HCT116 (cell line): ENCODE measurements at regions not wholly inside any gene's neighbourhood (a gene's known extent, or its start where the extent isn't known, plus 50 kb on each side); places are given as distances from the start of the nearest gene placed in this dataset.

Source experiments
- ATAC-seq: fragments of 200-7000 bp; cut with Tn5 transposase; 2 replicates; pipeline ENCODE4 v1.9.1; 2020; ENCODE audit warnings: mild to moderate bottlenecking, moderate library complexity
- BruUV-seq: library from RNA; stranded (reverse); fragments of 400-500 nt; replicated peaks from 2 replicates; lab custom pipeline; 2021; lab: Mats Ljungman, UMichigan
- CTCF ChIA-PET: fragments of 300-600 bp; sonication (Branson Sonifier 250); formaldehyde crosslinking; loops from one replicate; lab custom pipeline; 2021; ENCODE audit warnings: antibody characterized with exemption; lab: Charles Lee
- POLR2A ChIA-PET: fragments of 300-600, 350-600 bp; sonication (Branson Sonifier 250); formaldehyde crosslinking; loops from one replicate; lab custom pipeline; 2021; ENCODE audit warnings: antibody characterized with exemption; lab: Charles Lee
- RAD21 ChIA-PET, 2 experiments: fragments of 300-600 bp; sonication (Branson Sonifier 250); formaldehyde crosslinking; loops; one replicate each; lab custom pipeline; 2023; ENCODE audit warnings: low total read pairs in 2 of 2; ENCODE audit not compliant: uncharacterized antibody in 2 of 2, unreplicated experiment in 2 of 2, low non-redundant PET in 1 of 2; lab: Charles Lee
- DNase-seq: peaks from one replicate; pipeline ENCODE4 v3.0.0-alpha.2; 2010; ENCODE audit warnings: low read depth, low spot score
- H2AFZ ChIP-seq: fragments of 200-600 bp; shearing (Covaris generic), sonication (generic); 2 replicates; pipeline ENCODE4 v1.6.1; 2017; ENCODE audit warnings: low read depth, mixed run types, mixed read lengths, antibody characterized with exemption, low read length; ENCODE audit not compliant: poor library complexity, severe bottlenecking
- H3K27ac ChIP-seq: 2 replicates; pipeline ENCODE4 v1.5.1; 2012; ENCODE audit warnings: low read depth, low read length
- H3K27me3 ChIP-seq: fragments of 200-600 bp; sonication (generic); 2 replicates; pipeline ENCODE4 v1.6.1; 2016; ENCODE audit warnings: mixed run types, low read length, mixed read lengths; ENCODE audit not compliant: insufficient read depth
- H3K36me3 ChIP-seq, 2 experiments: fragments of 200-500 bp in 1 of 2; fragments of 200-600 bp in 1 of 2; sonication (Bioruptor generic) in 1 of 2; sonication (generic) in 1 of 2; 2 replicates each; pipeline versions ENCODE4 v1.5.1 to v1.6.1; 2014 to 2016; ENCODE audit warnings: low read length in 2 of 2, inconsistent platforms in 1 of 2, mixed read lengths in 1 of 2, mixed run types in 1 of 2; ENCODE audit not compliant: insufficient read depth in 2 of 2, control insufficient read depth in 1 of 2
- H3K4me1 ChIP-seq, 2 experiments: fragments of 200-600 bp in 1 of 2; sonication (generic) in 1 of 2; 2 replicates each; pipeline versions ENCODE4 v1.5.1 to v1.6.1; 2012 to 2017; ENCODE audit warnings: low read length in 2 of 2, inconsistent platforms in 1 of 2, mild to moderate bottlenecking in 1 of 2, mixed read lengths in 1 of 2, mixed run types in 1 of 2, moderate library complexity in 1 of 2; ENCODE audit not compliant: insufficient read depth in 2 of 2, control insufficient read depth in 1 of 2
- H3K4me2 ChIP-seq: fragments of 200-600 bp; sonication (generic); 2 replicates; pipeline ENCODE4 v1.6.1; 2017; ENCODE audit warnings: mixed run types, low read length, mixed read lengths
- H3K4me3 ChIP-seq, 2 experiments: fragments of 200-600 bp in 1 of 2; sonication (generic) in 1 of 2; replicated peaks in 1 of 2; 2 replicates each; pipeline ENCODE4 v1.5.1; 2011 to 2016; ENCODE audit warnings: low read length in 2 of 2, control low read depth in 1 of 2, low read depth in 1 of 2, mild to moderate bottlenecking in 1 of 2, mixed read lengths in 1 of 2, mixed run types in 1 of 2
- H3K79me2 ChIP-seq: fragments of 200-600 bp; sonication (generic); 2 replicates; pipeline ENCODE4 v1.6.1; 2017; ENCODE audit warnings: mild to moderate bottlenecking, mixed run types, low read length, moderate library complexity, mixed read lengths; ENCODE audit not compliant: insufficient read depth
- H3K9ac ChIP-seq: fragments of 200-600 bp; sonication (generic); 2 replicates; pipeline ENCODE4 v1.6.1; 2016; ENCODE audit warnings: low read length, mixed read lengths
- H3K9me2 ChIP-seq: fragments of 200-600 bp; sonication (generic), shearing (Covaris generic); 2 replicates; pipeline ENCODE4 v1.6.1; 2017; ENCODE audit warnings: mixed run types, mild to moderate bottlenecking, moderate library complexity; ENCODE audit not compliant: insufficient read depth
- H3K9me3 ChIP-seq, 2 experiments: fragments of 200-500 bp in 1 of 2; fragments of 200-600 bp in 1 of 2; sonication (Bioruptor generic) in 1 of 2; sonication (generic) in 1 of 2; 2 replicates each; pipeline ENCODE4 v1.6.1; 2014 to 2017; ENCODE audit warnings: low read length in 2 of 2, mixed read lengths in 2 of 2, inconsistent platforms in 1 of 2, low read depth in 1 of 2, mild to moderate bottlenecking in 1 of 2, mixed run types in 1 of 2, moderate library complexity in 1 of 2; ENCODE audit not compliant: control insufficient read depth in 1 of 2, insufficient read depth in 1 of 2
- H4K20me1 ChIP-seq: fragments of 200-600 bp; sonication (generic), shearing (Covaris generic); 2 replicates; pipeline ENCODE4 v1.6.1; 2017; ENCODE audit warnings: mixed run types, mild to moderate bottlenecking, moderate library complexity; ENCODE audit not compliant: insufficient read depth
- CEBPB ChIP-seq: IDR thresholded peaks from 2 replicates; pipeline ENCODE4 v1.6.1; 2012; ENCODE audit warnings: low read depth
- CTCF ChIP-seq, 3 experiments: fragments of 200-600 bp in 1 of 3; sonication (generic) in 1 of 3; IDR thresholded peaks in 2 of 3; conservative IDR thresholded peaks in 1 of 3; 2 replicates each; pipeline ENCODE4 v1.5.1; 2012 to 2017; ENCODE audit warnings: low read depth in 2 of 3, low read length in 2 of 3, antibody characterized with exemption in 1 of 3, borderline replicate concordance in 1 of 3, control low read depth in 1 of 3, mild to moderate bottlenecking in 1 of 3, mixed read lengths in 1 of 3, mixed run types in 1 of 3, moderate library complexity in 1 of 3; ENCODE audit not compliant: insufficient read depth in 1 of 3
- EGR1 ChIP-seq: IDR thresholded peaks from 2 replicates; pipeline ENCODE4 v1.6.1; 2012; ENCODE audit warnings: low read depth
- ELF1 ChIP-seq: IDR thresholded peaks from 2 replicates; pipeline ENCODE4 v1.6.1; 2012; ENCODE audit warnings: low read depth, borderline replicate concordance
- EZH2 ChIP-seq: fragments of 200-600 bp; sonication (generic); IDR thresholded peaks from 2 replicates; pipeline ENCODE4 v1.6.1; 2017; ENCODE audit warnings: antibody characterized with exemption, mixed run types
- EZH2phosphoT487 ChIP-seq: fragments of 200-600 bp; IDR thresholded peaks from 2 replicates; pipeline ENCODE4 v1.6.1; 2018; ENCODE audit warnings: antibody characterized with exemption, borderline replicate concordance
- JUND ChIP-seq: IDR thresholded peaks from 2 replicates; pipeline ENCODE4 v1.6.1; 2012
- POLR2A ChIP-seq: IDR thresholded peaks from 2 replicates; pipeline ENCODE4 v1.7.0; 2011; ENCODE audit warnings: borderline replicate concordance; ENCODE audit not compliant: insufficient read depth, insufficient read length; ENCODE audit errors: extremely low read depth
- RAD21 ChIP-seq: IDR thresholded peaks from 2 replicates; pipeline ENCODE4 v1.6.1; 2012; ENCODE audit warnings: low read depth, mild to moderate bottlenecking
- SIN3A ChIP-seq: IDR thresholded peaks from 2 replicates; pipeline ENCODE4 v1.6.1; 2012; ENCODE audit warnings: low read depth
- SP1 ChIP-seq: IDR thresholded peaks from 2 replicates; pipeline ENCODE4 v1.6.1; 2012; ENCODE audit warnings: low read depth
- TCF7L2 ChIP-seq: IDR thresholded peaks from 2 replicates; pipeline ENCODE4 v1.7.0; 2011; ENCODE audit warnings: borderline replicate concordance, inconsistent platforms; ENCODE audit not compliant: insufficient read depth, insufficient read length; ENCODE audit errors: extremely low read depth
- YY1 ChIP-seq: IDR thresholded peaks from 2 replicates; pipeline ENCODE4 v1.6.1; 2011; ENCODE audit warnings: low read length, low read depth, moderate library complexity, mild to moderate bottlenecking; ENCODE audit not compliant: insufficient replicate concordance; ENCODE audit errors: extremely low read depth
- ZFX ChIP-seq: fragments of 450-650 bp; IDR thresholded peaks from 2 replicates; pipeline ENCODE4 v1.6.1; 2017
- ZNF274 ChIP-seq: fragments of 200-500 bp; sonication (Bioruptor generic); IDR thresholded peaks from 2 replicates; pipeline ENCODE4 v1.6.1; 2014; ENCODE audit warnings: mild to moderate bottlenecking, low read depth, low read length, inconsistent platforms
- intact Hi-C: fragments of 100-400 bp; cut with micrococcal nuclease; formaldehyde crosslinking; loops from 2 replicates; pipeline ENCODE4 v1.10.0; 2022
- TF ChIP-seq, protein P1 (sequence below): IDR thresholded peaks from 2 replicates; pipeline ENCODE4 v1.6.1; 2012
- TF ChIP-seq, protein P2 (sequence below): IDR thresholded peaks from 2 replicates; pipeline ENCODE4 v1.6.1; 2011; ENCODE audit warnings: mild to moderate bottlenecking, low read length, moderate library complexity; ENCODE audit not compliant: insufficient replicate concordance; ENCODE audit errors: extremely low read depth

DNA sequence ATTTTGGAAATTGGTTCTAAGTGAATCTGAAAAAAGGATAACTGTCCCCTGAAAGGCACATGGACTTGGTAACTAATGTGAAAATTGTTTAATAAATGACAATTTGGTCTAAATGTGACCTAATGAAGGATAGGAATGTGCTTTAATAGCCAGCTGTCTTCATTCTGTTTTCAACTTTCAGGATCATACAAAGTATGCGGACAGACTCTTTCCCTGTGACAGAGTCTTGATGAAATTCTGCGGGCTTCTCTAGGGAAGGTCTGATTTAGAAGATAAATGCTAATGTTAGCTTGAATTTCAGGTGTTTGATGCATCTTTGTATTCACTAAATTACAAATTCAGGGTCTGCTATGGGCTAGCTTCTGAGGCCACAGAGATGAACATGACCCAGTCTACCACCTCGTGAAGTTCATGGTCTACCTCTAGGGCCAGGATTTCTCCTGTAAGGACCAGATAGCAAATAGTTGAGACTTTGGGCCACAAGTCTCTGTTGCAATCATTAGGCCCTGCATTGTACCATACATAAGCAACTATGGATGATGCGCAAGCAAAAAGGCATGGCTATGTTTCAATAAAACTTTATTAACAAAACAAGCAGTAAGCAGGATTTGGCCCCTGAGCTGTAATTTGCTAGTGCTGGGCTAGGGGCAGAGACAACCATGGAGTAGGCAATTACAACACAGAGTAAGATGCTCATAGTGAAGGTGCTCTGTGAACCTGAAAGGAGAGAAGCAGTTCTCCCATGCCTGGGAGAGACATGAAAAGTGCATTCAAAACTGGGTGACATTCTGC is 368.6 kb downstream of the INHBA start:
- Histone ChIP-seq H3K27ac (no peak overlapping the region), H3K36me3 (no peaks in the 10 kb centered on the region), H3K9me3 (peaks cover 0 to 3% of the 10 kb centered on the region in 2 experiments; a peak in 1 of 4 replicates), H3K4me1 (no peaks in the 10 kb centered on the region), H3K4me3 (no peak overlapping the region), H3K9me2 (no peaks in the 10 kb centered on the region), H3K27me3 (no peaks in the 10 kb centered on the region), H4K20me1 (no peaks in the 10 kb centered on the region), H2AFZ (no peak overlapping the region), H3K4me2 (no peak overlapping the region), H3K79me2 (no peaks in the 10 kb centered on the region), H3K9ac (no peak overlapping the region)
- BruUV-seq, result no TSS peak
- ChIA-PET RAD21 (no interaction called here), POLR2A (no interaction called here), CTCF (no interaction called here)
- no peak for ATAC-seq
- no peak for DNase-seq
- intact Hi-C loops, result no loop called here
- TF ChIP-seq RAD21 (no peak), EZH2 (no peak), SP1 (no peak), TCF7L2 (no peak), YY1 (no peak), SIN3A (no peak)
- TF ChIP-seq, protein P1, sequence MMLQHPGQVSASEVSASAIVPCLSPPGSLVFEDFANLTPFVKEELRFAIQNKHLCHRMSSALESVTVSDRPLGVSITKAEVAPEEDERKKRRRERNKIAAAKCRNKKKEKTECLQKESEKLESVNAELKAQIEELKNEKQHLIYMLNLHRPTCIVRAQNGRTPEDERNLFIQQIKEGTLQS, result no peak
- TF ChIP-seq, all 23 proteins: peak for 0

DNA sequence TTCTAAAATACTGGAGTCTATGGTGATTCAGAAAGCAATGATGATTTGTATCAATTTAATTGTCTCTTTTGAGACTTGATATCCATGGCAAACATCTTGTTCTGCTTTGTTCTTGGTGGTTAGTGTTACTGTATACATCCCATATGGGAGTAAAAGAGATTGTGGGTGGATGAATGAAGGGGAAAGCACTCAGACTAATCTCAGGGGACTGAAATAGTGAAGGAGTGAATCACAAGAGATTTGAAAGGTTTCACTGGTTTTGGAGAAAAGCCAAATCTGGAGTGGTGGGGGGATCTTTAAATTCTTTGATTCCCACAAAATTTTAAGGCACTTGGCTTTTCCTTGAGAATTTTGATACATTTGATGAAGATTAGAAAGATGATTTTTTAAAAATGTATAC is 369.4 kb downstream of the INHBA start:
- intact Hi-C loops, result no loop called here
- CTCF ChIA-PET, result no interaction called here

More for the DNA sequence above, 369.4 kb downstream of the INHBA start:
- H3K4me1 ChIP-seq, result no peaks in the 10 kb centered on the region
- H3K9me3 ChIP-seq, result peaks cover 0 to 3% of the 10 kb centered on the region in 2 experiments; a peak in 1 of 4 replicates
- no peak overlapping the region for H3K27ac ChIP-seq
- no peaks in the 10 kb centered on the region for H4K20me1 ChIP-seq
- ChIA-PET POLR2A (no interaction called here), RAD21 (no interaction called here)
- no TSS peak for BruUV-seq
- H3K4me3 ChIP-seq, result no peak overlapping the region
- ATAC-seq, result no peak
- no peaks in the 10 kb centered on the region for H3K9me2 ChIP-seq
- H3K9ac ChIP-seq, result no peak overlapping the region
- H3K4me2 ChIP-seq, result no peak overlapping the region
- no peak overlapping the region for H2AFZ ChIP-seq
- H3K36me3 ChIP-seq, result no peaks in the 10 kb centered on the region
- H3K27me3 ChIP-seq, result no peaks in the 10 kb centered on the region
- no peaks in the 10 kb centered on the region for H3K79me2 ChIP-seq
- DNase-seq, result no peak
- TF ChIP-seq CTCF (IDR thresholded peaks at IDR 0.05 in 2 of 3, conservative IDR thresholded peaks at IDR 0.05 in 1 of 3; ENCODE audit: borderline replicate concordance in 1 of 3, insufficient read depth in 1 of 3, low read depth in 2 of 3, low read length in 2 of 3) (no peak), ELF1 (no peak), EGR1 (no peak), SP1 (no peak), JUND (no peak), ZNF274 (no peak), TCF7L2 (no peak), ZFX (no peak), EZH2 (no peak), CEBPB (no peak), POLR2A (no peak), EZH2phosphoT487 (no peak)
- TF ChIP-seq, protein P2, sequence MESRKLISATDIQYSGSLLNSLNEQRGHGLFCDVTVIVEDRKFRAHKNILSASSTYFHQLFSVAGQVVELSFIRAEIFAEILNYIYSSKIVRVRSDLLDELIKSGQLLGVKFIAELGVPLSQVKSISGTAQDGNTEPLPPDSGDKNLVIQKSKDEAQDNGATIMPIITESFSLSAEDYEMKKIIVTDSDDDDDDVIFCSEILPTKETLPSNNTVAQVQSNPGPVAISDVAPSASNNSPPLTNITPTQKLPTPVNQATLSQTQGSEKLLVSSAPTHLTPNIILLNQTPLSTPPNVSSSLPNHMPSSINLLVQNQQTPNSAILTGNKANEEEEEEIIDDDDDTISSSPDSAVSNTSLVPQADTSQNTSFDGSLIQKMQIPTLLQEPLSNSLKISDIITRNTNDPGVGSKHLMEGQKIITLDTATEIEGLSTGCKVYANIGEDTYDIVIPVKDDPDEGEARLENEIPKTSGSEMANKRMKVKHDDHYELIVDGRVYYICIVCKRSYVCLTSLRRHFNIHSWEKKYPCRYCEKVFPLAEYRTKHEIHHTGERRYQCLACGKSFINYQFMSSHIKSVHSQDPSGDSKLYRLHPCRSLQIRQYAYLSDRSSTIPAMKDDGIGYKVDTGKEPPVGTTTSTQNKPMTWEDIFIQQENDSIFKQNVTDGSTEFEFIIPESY, result no peak
